ENCODE measurements at regions not wholly inside any gene's neighbourhood (a gene's known extent, or its start where the extent isn't known, plus 50 kb on each side); places are given as distances from the start of the nearest gene placed in this dataset.
A peak's percentile ranks its signal among the peaks of the same experiment; 100 is the strongest.

- no peak for TF ChIP-seq USF1 (CRISPR knock-in tag; IDR thresholded peaks at IDR 0.05)
- no peak for TF ChIP-seq CREB3 (tag; conservative IDR thresholded peaks at IDR 0.05; ENCODE audit: low read depth)
- TF ChIP-seq ZNF668 (CRISPR knock-in tag; IDR thresholded peaks at IDR 0.05), result 0 out of 2 replicates have a peak, but pooled peaks have one; percentile 11
- TF ChIP-seq CCAR2 (IDR thresholded peaks at IDR 0.05; ENCODE audit: low read depth, low read length), result no peak
- TF ChIP-seq ZNF449 (CRISPR knock-in tag; IDR thresholded peaks at IDR 0.05), result 0 out of 2 replicates have a peak, but pooled peaks have one; percentile 44
- TF ChIP-seq MAZ (CRISPR knock-in tag; conservative IDR thresholded peaks at IDR 0.05 in 1 of 2, IDR thresholded peaks at IDR 0.05 in 1 of 2), result no peak
- TF ChIP-seq CHAMP1 (IDR thresholded peaks at IDR 0.05), result no peak
- 0 out of 4 replicates have a peak, but pooled peaks of 1 of the 2 experiments have one; percentile 36 for TF ChIP-seq TEAD1 (CRISPR knock-in tag; IDR thresholded peaks at IDR 0.05)
- TF ChIP-seq ZNF785 (CRISPR knock-in tag; IDR thresholded peaks at IDR 0.05), result no peak
- no peak for TF ChIP-seq IRF2 (CRISPR knock-in tag; IDR thresholded peaks at IDR 0.05)
- no peak for TF ChIP-seq MBD1 (CRISPR knock-in tag; IDR thresholded peaks at IDR 0.05)
- no peak for TF ChIP-seq PRPF4 (IDR thresholded peaks at IDR 0.05; ENCODE audit: insufficient read depth, low read depth, low read length, poor library complexity, severe bottlenecking)
- TF ChIP-seq ZNF512 (tag; IDR thresholded peaks at IDR 0.05), result no peak
- no peak for TF ChIP-seq HINFP (tag; conservative IDR thresholded peaks at IDR 0.05; ENCODE audit: low read depth)
These were observed 97.1 kb upstream of the TAF11L2 start (continued) for GRCh38 chr5:17400724-17401469.

Measured in K562 (cell line).